ENCODE measurements at regions not wholly inside any gene's neighbourhood (a gene's known extent, or its start where the extent isn't known, plus 50 kb on each side); places are given as distances from the start of the nearest gene placed in this dataset.

- no peak for TF ChIP-seq CTCF (IDR thresholded peaks at IDR 0.05; ENCODE audit: borderline replicate concordance, control extremely low read depth, extremely low read depth, insufficient read depth, missing control alignments)
- in situ Hi-C loops (cut with MboI; ENCODE audit: low sequenced_read_pairs, unreplicated experiment) = no loop called here
- DNase-seq (ENCODE audit: low spot score) = no peak
Observed at GRCh38 chr9:79257228-79257781, 314.5 kb upstream of the TLE4 start.

DNA sequence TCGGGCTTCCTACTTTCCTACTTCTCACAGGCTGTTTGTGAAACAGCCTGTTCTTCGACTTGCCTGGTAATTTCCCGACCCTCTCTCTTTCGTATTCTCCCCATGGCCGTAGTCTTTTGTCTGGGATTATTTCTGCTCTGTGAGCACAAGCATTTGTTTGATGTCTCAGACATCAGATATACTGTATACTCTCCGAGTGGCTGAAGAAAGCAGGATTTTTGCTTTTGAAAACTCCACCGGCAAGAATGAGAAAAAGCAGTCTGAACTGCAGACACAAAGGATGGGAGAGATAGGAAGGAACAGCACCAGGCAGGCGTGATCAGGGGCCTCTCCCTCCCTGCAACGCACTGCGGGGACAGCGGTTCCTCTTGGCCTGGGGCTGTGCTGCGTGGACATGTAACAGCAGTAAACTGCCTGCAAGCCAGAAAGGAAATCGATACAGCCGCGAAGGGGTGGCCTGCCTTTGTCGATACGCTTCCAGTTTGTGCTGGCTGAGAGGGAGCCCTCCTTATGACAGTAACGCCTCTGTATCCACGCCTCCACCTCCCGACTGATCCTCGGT lies 313.9 kb upstream of the TLE4 start:
- TF ChIP-seq CTCF (IDR thresholded peaks at IDR 0.05; ENCODE audit: borderline replicate concordance, control extremely low read depth, extremely low read depth, insufficient read depth, missing control alignments) = no peak
- DNase-seq (ENCODE audit: low spot score) = no peak
- in situ Hi-C loops (cut with MboI; ENCODE audit: low sequenced_read_pairs, unreplicated experiment) = no loop called here

GRCh38 chr9:79259858-79260257 lies 311.9 kb upstream of the TLE4 start:
- in situ Hi-C loops (cut with MboI; ENCODE audit: low sequenced_read_pairs, unreplicated experiment) = no loop called here
- TF ChIP-seq CTCF (IDR thresholded peaks at IDR 0.05; ENCODE audit: borderline replicate concordance, control extremely low read depth, extremely low read depth, insufficient read depth, missing control alignments) = no peak
- no peak for DNase-seq (ENCODE audit: low spot score)

- DNase-seq (ENCODE audit: low spot score) = no peak
- in situ Hi-C loops (cut with MboI; ENCODE audit: low sequenced_read_pairs, unreplicated experiment) = no loop called here
- TF ChIP-seq CTCF (IDR thresholded peaks at IDR 0.05; ENCODE audit: borderline replicate concordance, control extremely low read depth, extremely low read depth, insufficient read depth, missing control alignments) = no peak
Observed at GRCh38 chr9:79263628-79264027, 308.1 kb upstream of the TLE4 start.

GRCh38 chr9:79264041-79264440 lies 307.7 kb upstream of the TLE4 start:
- TF ChIP-seq CTCF (IDR thresholded peaks at IDR 0.05; ENCODE audit: borderline replicate concordance, control extremely low read depth, extremely low read depth, insufficient read depth, missing control alignments) = no peak
- DNase-seq (ENCODE audit: low spot score) = no peak
- in situ Hi-C loops (cut with MboI; ENCODE audit: low sequenced_read_pairs, unreplicated experiment) = no loop called here

GRCh38 chr9:79264511-79265355 lies 307.0 kb upstream of the TLE4 start:
- TF ChIP-seq CTCF (IDR thresholded peaks at IDR 0.05; ENCODE audit: borderline replicate concordance, control extremely low read depth, extremely low read depth, insufficient read depth, missing control alignments) = no peak
- in situ Hi-C loops (cut with MboI; ENCODE audit: low sequenced_read_pairs, unreplicated experiment) = no loop called here

More at GRCh38 chr9:79264511-79265355, 307.0 kb upstream of the TLE4 start:
- no peak for DNase-seq (ENCODE audit: low spot score)
